ENCODE measurements at regions not wholly inside any gene's neighbourhood (a gene's known extent, or its start where the extent isn't known, plus 50 kb on each side); places are given as distances from the start of the nearest gene placed in this dataset.

DNA sequence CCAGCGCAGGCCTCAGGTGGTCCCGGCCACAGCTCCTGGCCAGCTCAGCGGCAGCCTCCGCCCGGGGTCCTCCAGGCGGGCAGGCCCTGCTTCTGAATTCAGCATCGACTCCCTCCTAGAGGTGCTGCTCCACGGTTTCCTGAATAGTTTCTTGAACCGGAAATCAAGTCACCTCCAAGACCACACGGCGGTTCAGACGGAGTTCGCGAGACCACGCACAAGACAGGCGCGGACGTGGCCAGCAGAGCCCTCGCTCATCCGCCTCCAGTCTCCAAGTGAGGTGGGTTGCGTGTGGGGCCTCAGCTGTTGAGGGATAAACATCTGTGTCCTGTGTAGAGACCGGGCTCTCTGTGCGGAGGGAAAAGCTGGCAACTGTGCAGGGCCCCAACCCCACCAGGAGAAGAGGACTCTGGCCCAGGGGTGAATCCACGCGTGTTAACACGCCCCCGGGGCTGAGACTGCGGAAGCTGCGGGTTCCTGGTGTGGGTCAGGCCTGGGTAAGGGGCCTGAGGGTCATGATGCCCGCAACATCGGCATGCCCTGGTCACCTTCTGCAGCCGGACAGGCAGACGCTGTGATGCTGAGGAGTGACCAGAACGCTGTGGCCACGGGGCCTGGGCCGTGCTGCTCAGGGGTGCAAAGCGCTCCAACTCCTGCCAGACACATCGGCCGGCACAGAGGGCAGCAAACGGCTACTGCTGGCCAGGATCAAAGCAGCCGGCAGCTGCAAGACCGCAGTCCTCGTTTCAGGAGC is 55.0 kb upstream of the METRNL start:
- TF ChIP-seq, protein P1, sequence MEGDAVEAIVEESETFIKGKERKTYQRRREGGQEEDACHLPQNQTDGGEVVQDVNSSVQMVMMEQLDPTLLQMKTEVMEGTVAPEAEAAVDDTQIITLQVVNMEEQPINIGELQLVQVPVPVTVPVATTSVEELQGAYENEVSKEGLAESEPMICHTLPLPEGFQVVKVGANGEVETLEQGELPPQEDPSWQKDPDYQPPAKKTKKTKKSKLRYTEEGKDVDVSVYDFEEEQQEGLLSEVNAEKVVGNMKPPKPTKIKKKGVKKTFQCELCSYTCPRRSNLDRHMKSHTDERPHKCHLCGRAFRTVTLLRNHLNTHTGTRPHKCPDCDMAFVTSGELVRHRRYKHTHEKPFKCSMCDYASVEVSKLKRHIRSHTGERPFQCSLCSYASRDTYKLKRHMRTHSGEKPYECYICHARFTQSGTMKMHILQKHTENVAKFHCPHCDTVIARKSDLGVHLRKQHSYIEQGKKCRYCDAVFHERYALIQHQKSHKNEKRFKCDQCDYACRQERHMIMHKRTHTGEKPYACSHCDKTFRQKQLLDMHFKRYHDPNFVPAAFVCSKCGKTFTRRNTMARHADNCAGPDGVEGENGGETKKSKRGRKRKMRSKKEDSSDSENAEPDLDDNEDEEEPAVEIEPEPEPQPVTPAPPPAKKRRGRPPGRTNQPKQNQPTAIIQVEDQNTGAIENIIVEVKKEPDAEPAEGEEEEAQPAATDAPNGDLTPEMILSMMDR (IDR thresholded peaks at IDR 0.05) = no peak
- no peak for TF ChIP-seq POLR2A (IDR thresholded peaks at IDR 0.05)
